ENCODE measurements at regions not wholly inside any gene's neighbourhood (a gene's known extent, or its start where the extent isn't known, plus 50 kb on each side); places are given as distances from the start of the nearest gene placed in this dataset.

DNA sequence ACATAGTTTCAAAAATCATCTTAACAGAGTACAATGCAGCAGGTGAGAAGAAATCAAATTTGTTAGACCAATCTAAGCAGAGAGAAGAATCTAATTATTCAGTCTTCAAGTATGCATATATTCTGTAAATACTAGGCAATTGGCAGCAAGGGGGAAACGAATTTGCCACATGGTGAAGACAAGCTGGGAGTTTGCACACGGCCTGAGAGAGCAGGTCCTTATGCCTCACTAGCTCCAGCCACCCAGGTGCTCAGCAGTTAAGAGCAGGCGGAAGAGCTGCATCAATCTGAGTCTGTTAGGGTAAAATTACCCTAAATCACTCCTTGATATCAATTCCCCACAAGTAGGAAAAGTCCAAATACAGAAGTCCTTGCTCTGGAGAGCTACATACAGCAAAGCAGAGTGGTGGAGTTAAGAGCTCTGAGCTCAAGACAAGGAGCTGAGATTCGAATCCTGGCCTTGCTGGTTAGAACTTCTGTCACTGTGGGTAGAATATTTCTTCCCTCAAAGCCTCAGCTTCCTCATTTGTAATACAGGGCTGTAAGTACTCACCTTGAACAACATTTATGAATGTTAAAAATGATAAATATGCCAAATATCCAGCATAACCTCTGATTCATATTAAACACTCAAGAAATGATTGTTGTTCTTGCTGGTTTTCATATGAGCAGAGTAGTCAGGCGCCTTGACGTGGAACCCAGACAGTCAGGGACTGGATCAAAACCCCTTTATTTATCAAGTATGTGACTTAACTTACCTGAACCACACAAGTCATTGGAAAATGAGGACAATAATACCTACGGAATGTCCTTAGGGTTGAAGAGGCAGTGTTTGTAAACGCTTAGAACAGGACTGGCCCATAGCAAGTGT is 444.2 kb downstream of the CDH26 start:
- TF ChIP-seq, protein P1, sequence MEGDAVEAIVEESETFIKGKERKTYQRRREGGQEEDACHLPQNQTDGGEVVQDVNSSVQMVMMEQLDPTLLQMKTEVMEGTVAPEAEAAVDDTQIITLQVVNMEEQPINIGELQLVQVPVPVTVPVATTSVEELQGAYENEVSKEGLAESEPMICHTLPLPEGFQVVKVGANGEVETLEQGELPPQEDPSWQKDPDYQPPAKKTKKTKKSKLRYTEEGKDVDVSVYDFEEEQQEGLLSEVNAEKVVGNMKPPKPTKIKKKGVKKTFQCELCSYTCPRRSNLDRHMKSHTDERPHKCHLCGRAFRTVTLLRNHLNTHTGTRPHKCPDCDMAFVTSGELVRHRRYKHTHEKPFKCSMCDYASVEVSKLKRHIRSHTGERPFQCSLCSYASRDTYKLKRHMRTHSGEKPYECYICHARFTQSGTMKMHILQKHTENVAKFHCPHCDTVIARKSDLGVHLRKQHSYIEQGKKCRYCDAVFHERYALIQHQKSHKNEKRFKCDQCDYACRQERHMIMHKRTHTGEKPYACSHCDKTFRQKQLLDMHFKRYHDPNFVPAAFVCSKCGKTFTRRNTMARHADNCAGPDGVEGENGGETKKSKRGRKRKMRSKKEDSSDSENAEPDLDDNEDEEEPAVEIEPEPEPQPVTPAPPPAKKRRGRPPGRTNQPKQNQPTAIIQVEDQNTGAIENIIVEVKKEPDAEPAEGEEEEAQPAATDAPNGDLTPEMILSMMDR (conservative IDR thresholded peaks at IDR 0.05; ENCODE audit: low read depth, low read length) = no peak
- H3K4me3 ChIP-seq (ENCODE audit: low read depth, low read length) = no peak overlapping the region

DNA sequence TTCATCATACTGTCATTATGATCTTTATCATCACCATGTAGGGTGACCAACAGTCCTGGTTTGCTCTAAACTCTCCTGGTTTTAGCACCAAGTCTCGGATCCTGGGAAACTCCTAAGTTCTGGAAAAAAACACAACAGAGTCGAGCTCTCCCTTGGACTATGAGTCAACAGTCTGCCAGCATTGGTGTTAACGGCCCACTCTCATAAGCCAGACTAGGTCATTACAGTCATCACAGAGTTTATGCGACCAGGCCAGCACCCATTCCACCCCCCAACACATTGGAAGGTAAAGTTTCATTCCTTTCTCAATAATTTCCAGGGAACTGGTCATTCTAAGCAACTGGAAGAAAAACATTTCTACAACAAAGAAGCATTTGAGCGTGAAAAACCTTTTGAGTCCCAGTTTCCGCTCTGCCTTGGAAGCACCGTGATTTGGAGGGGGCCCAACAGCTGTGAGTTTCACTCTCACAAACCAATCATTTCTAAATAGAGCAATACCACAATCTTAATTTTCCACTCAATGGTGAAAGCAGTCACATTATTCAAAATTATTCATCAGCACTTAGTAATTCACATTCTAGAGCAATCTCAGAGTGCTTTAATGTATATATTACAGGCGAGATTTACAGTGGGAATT is 445.0 kb downstream of the CDH26 start:
- no peak for DNase-seq (ENCODE audit: low read depth)

More for the DNA sequence above, 444.2 kb downstream of the CDH26 start:
- no peak for DNase-seq (ENCODE audit: low read depth)

DNA sequence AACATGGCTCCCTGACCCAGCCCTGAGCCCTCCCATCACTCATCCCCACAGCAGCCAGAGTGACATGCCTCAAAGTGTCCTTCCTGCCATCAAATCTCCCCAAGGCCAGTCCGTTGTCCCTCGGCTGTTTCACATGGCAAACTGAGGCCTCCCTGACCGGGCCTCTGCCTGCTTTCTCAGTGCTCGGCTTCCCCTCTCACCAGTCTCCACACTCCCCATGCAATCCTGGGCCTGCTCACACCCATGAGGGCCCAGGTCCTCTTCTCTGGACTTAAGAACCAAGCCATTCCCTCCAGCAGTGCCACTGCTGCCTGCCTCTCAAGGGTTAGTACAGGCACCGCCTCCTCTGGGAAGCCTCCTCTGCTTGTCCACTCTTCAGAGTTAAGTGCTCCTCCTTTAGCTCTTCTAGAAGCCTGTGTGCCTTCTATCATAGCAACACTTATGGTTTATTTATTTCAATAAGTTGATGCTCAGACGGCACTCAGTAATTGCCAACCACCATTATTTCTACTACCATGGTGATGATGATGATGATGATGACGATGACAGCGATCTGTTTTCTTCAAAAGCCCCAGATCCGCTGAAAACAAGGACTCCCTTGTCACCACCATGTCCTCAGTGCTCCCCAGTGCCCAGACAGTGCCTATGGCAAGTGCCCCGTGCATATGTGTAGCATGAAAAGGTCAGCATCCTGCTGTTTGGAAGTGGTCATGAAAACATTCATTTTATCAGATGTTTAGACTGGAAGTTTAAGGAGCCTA is 449.0 kb downstream of the CDH26 start:
- no peak overlapping the region for H3K4me3 ChIP-seq (ENCODE audit: low read depth, low read length)
- DNase-seq (ENCODE audit: low read depth) = no peak
- TF ChIP-seq, protein P1 (conservative IDR thresholded peaks at IDR 0.05; ENCODE audit: low read depth, low read length) = no peak

More for the DNA sequence above, 445.0 kb downstream of the CDH26 start:
- no peak overlapping the region for H3K4me3 ChIP-seq (ENCODE audit: low read depth, low read length)
- TF ChIP-seq, protein P1 (conservative IDR thresholded peaks at IDR 0.05; ENCODE audit: low read depth, low read length) = no peak

DNA sequence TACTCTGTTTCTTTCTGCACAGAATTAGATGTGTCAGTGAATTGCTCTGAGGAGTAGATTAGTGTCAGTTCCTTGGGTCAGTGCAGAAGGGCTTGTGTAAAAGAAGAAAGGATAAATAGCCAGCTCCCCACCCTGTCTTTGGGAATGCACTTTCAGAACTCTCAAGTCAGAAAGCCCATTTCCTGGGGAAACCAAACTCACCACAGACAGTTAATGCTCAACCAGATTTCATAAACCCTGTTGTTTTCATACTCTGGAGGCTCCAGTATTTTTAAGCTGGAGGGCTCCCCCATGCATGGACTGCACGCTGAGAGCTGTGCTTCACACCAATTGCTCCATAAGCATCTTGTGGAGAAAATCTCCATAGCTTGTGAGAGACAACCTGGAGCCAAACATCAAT is 449.7 kb downstream of the CDH26 start:
- TF ChIP-seq, protein P1 (conservative IDR thresholded peaks at IDR 0.05; ENCODE audit: low read depth, low read length) = no peak

DNA sequence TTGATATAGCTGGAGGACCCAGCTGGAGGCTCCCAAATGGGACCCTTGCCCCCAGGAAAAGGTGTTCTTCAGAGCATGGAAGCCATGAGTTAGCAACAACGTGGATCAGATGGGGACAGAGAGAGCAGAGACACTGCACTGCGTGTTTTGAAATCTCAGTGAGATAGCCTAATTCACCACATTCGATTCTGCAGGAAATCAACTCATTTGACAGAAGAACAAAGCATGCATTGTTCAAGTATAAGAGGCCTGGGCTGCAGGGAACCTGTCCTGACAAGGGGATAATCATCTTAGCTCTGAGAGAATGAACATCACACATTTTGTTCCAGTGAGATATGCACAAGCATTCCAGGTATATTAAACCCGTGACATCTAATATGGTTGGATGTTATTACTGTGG is 450.2 kb downstream of the CDH26 start:
- no peak overlapping the region for H3K4me3 ChIP-seq (ENCODE audit: low read depth, low read length)
- TF ChIP-seq, protein P1 (conservative IDR thresholded peaks at IDR 0.05; ENCODE audit: low read depth, low read length) = no peak
- DNase-seq (ENCODE audit: low read depth) = no peak

More for the DNA sequence above, 449.7 kb downstream of the CDH26 start:
- no peak for DNase-seq (ENCODE audit: low read depth)
- H3K4me3 ChIP-seq (ENCODE audit: low read depth, low read length) = no peak overlapping the region

DNA sequence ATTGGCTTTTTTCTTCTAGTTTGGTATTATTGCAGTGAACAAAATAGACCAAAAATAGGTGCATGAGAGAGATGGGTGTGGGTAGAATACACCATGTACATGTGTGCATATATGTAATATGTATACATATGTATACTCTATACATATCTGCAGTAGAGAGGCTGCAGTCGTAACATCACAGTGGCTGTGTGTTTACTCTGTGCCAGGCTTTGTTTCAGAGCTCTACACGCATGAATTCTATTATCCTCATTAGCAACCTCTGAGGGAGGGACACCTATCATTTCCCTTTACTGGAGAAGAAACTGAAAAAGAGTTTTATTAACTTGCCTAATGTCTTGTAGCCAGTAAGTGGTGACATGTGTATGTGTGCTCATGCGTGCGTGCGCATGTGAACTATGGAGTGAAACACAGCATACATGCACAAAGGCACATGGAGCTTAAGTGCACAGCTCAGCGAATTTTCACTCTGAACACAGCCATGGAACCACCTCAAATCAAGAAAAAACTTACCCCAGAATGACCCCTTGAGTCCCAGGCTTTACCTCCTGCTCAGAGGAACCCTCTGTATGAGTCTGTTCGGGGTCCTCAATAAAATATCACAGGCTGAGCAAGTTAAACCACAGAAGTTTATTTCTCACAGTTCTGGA is 452.5 kb downstream of the CDH26 start:
- DNase-seq (ENCODE audit: low read depth) = no peak
- no peak overlapping the region for H3K4me3 ChIP-seq (ENCODE audit: low read depth, low read length)
- TF ChIP-seq, protein P1 (conservative IDR thresholded peaks at IDR 0.05; ENCODE audit: low read depth, low read length) = no peak
